ENCODE measurements at regions not wholly inside any gene's neighbourhood (a gene's known extent, or its start where the extent isn't known, plus 50 kb on each side); places are given as distances from the start of the nearest gene placed in this dataset.

GRCh38 chr1:245051349-245052221 lies 103.2 kb upstream of the KIF26B start (continued):
- TF ChIP-seq, protein P1, sequence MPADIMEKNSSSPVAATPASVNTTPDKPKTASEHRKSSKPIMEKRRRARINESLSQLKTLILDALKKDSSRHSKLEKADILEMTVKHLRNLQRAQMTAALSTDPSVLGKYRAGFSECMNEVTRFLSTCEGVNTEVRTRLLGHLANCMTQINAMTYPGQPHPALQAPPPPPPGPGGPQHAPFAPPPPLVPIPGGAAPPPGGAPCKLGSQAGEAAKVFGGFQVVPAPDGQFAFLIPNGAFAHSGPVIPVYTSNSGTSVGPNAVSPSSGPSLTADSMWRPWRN (IDR thresholded peaks at IDR 0.05; ENCODE audit: low read depth) = peak; percentile 81
- TF ChIP-seq KAT2B (IDR thresholded peaks at IDR 0.05; ENCODE audit: low read depth, low read length) (no peak), POLR2H (tag; IDR thresholded peaks at IDR 0.05; ENCODE audit: low read depth) (no peak; the same call in 1 of the 2 replicates), ZNF212 (CRISPR knock-in tag; IDR thresholded peaks at IDR 0.05) (no peak), RBFOX2 (IDR thresholded peaks at IDR 0.05; ENCODE audit: low read depth, low read length) (no peak), JUN (IDR thresholded peaks at IDR 0.05; ENCODE audit: borderline replicate concordance, low read depth, low read length) (peak; percentile 80; the same call in 1 of the 2 replicates), JUN (CRISPR knock-in tag; IDR thresholded peaks at IDR 0.05; ENCODE audit: borderline replicate concordance) (0 out of 2 replicates have a peak, but pooled peaks have one; percentile 50), POLR2AphosphoS2 (IDR thresholded peaks at IDR 0.05; ENCODE audit: low read length) (no peak), TBL1XR1 (IDR thresholded peaks at IDR 0.05; ENCODE audit: low read length in 2 of 2) (peak; percentile 34 to 66; a peak in 2 of 4 replicates), RBM15 (IDR thresholded peaks at IDR 0.05; ENCODE audit: insufficient read depth, low read length) (no peak), ZNF436 (CRISPR knock-in tag; IDR thresholded peaks at IDR 0.05) (no peak), NR3C1 (CRISPR knock-in tag; IDR thresholded peaks at IDR 0.05) (no peak), ZBTB12 (CRISPR knock-in tag; IDR thresholded peaks at IDR 0.05) (no peak), MYNN (IDR thresholded peaks at IDR 0.05) (no peak), MYNN (CRISPR knock-in tag; IDR thresholded peaks at IDR 0.05) (no peak), NCOA2 (IDR thresholded peaks at IDR 0.05; ENCODE audit: partially characterized antibody in 2 of 2) (no peak), TEAD2 (tag; IDR thresholded peaks at IDR 0.05) (no peak), ZNF197 (CRISPR knock-in tag; IDR thresholded peaks at IDR 0.05; ENCODE audit: low read depth) (no peak), DPF2 (IDR thresholded peaks at IDR 0.05) (peak; percentile 98), TCFL5 (CRISPR knock-in tag; conservative IDR thresholded peaks at IDR 0.05) (no peak), HDAC8 (tag; IDR thresholded peaks at IDR 0.05) (no peak)
- TF ChIP-seq, protein P2, sequence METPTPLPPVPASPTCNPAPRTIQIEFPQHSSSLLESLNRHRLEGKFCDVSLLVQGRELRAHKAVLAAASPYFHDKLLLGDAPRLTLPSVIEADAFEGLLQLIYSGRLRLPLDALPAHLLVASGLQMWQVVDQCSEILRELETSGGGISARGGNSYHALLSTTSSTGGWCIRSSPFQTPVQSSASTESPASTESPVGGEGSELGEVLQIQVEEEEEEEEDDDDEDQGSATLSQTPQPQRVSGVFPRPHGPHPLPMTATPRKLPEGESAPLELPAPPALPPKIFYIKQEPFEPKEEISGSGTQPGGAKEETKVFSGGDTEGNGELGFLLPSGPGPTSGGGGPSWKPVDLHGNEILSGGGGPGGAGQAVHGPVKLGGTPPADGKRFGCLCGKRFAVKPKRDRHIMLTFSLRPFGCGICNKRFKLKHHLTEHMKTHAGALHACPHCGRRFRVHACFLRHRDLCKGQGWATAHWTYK (CRISPR knock-in tag; IDR thresholded peaks at IDR 0.05) = no peak; the same call in 1 of the 2 replicates
- TF ChIP-seq, protein P3, sequence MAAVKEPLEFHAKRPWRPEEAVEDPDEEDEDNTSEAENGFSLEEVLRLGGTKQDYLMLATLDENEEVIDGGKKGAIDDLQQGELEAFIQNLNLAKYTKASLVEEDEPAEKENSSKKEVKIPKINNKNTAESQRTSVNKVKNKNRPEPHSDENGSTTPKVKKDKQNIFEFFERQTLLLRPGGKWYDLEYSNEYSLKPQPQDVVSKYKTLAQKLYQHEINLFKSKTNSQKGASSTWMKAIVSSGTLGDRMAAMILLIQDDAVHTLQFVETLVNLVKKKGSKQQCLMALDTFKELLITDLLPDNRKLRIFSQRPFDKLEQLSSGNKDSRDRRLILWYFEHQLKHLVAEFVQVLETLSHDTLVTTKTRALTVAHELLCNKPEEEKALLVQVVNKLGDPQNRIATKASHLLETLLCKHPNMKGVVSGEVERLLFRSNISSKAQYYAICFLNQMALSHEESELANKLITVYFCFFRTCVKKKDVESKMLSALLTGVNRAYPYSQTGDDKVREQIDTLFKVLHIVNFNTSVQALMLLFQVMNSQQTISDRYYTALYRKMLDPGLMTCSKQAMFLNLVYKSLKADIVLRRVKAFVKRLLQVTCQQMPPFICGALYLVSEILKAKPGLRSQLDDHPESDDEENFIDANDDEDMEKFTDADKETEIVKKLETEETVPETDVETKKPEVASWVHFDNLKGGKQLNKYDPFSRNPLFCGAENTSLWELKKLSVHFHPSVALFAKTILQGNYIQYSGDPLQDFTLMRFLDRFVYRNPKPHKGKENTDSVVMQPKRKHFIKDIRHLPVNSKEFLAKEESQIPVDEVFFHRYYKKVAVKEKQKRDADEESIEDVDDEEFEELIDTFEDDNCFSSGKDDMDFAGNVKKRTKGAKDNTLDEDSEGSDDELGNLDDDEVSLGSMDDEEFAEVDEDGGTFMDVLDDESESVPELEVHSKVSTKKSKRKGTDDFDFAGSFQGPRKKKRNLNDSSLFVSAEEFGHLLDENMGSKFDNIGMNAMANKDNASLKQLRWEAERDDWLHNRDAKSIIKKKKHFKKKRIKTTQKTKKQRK (IDR thresholded peaks at IDR 0.05; ENCODE audit: borderline replicate concordance, low read depth, low read length) = no peak

All from K562 (cell line).